Stimulated activated naive CD8-positive, alpha-beta T cell treated with anti-CD3 and anti-CD28 coated beads, Interleukin-15, amount 100 ng/mL, for 72 hours (primary cell): ENCODE measurements at regions not wholly inside any gene's neighbourhood (a gene's known extent, or its start where the extent isn't known, plus 50 kb on each side); places are given as distances from the start of the nearest gene placed in this dataset.
A peak's percentile ranks its signal among the peaks of the same experiment; 100 is the strongest.

Source experiments
- ATAC-seq: fragments of 150-1000 bp; cut with Tn5 transposase; 2 replicates; pipeline ENCODE4 v1.10.0; 2021; ENCODE audit warnings: mild to moderate bottlenecking, moderate library complexity
- DNase-seq, 2 donors: peaks; one replicate each; pipeline ENCODE4 v3.0.0; 2021 to 2022
- H3K27ac Mint-ChIP-seq, 2 donors: one replicate each; pipeline ENCODE4 v1.8.0; 2022; ENCODE audit warnings: mild to moderate bottlenecking in 2 of 2, mixed read lengths in 2 of 2, moderate library complexity in 2 of 2
- H3K27me3 Mint-ChIP-seq: one replicate; pipeline ENCODE4 v1.8.0; 2022; ENCODE audit warnings: mixed read lengths
- H3K4me1 Mint-ChIP-seq: one replicate; pipeline ENCODE4 v1.8.0; 2022; ENCODE audit warnings: mild to moderate bottlenecking, mixed read lengths
- H3K4me3 Mint-ChIP-seq, 2 donors: one replicate each; pipeline ENCODE4 v1.8.0; 2022; ENCODE audit warnings: mild to moderate bottlenecking in 2 of 2, mixed read lengths in 2 of 2, moderate library complexity in 1 of 2
- H3K9me3 Mint-ChIP-seq, 2 donors: one replicate each; pipeline ENCODE4 v1.8.0; 2022; ENCODE audit warnings: mixed read lengths in 2 of 2

- Mint-ChIP-seq H3K27ac (no peak overlapping the region), H3K27me3 (peaks cover 14% of the 10 kb centered on the region), H3K4me1 (no peaks in the 10 kb centered on the region), H3K4me3 (no peak overlapping the region), H3K9me3 (no peaks in the 10 kb centered on the region)
- ATAC-seq (no peak), DNase-seq (no peak)
These were observed 121.2 kb downstream of the BAMBI start for GRCh38 chr10:28798428-28798955.

- Mint-ChIP-seq H3K27ac (no peak overlapping the region), H3K9me3 (no peaks in the 10 kb centered on the region), H3K4me1 (no peaks in the 10 kb centered on the region), H3K4me3 (no peak overlapping the region), H3K27me3 (peaks cover 18% of the 10 kb centered on the region)
- ATAC-seq (no peak), DNase-seq (no peak)
These were observed 121.6 kb downstream of the BAMBI start for GRCh38 chr10:28798964-28799363.

- ATAC-seq: no peak
- no peak for DNase-seq
- H3K27me3 Mint-ChIP-seq: peaks cover 18% of the 10 kb centered on the region
- H3K27ac Mint-ChIP-seq: peak overlapping the region in 1 of 2 donors; percentile 16
- no peaks in the 10 kb centered on the region for H3K4me1 Mint-ChIP-seq
- H3K9me3 Mint-ChIP-seq: no peaks in the 10 kb centered on the region
- H3K4me3 Mint-ChIP-seq: no peak overlapping the region
These were observed 122.8 kb downstream of the BAMBI start for GRCh38 chr10:28800144-28800543.

GRCh38 chr10:28801247-28801646 is 123.9 kb downstream of the BAMBI start:
- ATAC-seq (no peak), DNase-seq (no peak)
- no peak overlapping the region for H3K27ac Mint-ChIP-seq
- H3K4me3 Mint-ChIP-seq: no peak overlapping the region
- H3K27me3 Mint-ChIP-seq: peaks cover 26% of the 10 kb centered on the region
- H3K4me1 Mint-ChIP-seq: no peaks in the 10 kb centered on the region
- H3K9me3 Mint-ChIP-seq: no peaks in the 10 kb centered on the region

- ATAC-seq (no peak), DNase-seq (no peak)
- Mint-ChIP-seq H3K9me3 (no peaks in the 10 kb centered on the region), H3K4me1 (no peaks in the 10 kb centered on the region), H3K27me3 (peaks cover 32% of the 10 kb centered on the region), H3K4me3 (no peak overlapping the region), H3K27ac (no peak overlapping the region)
These were observed 124.5 kb downstream of the BAMBI start for GRCh38 chr10:28801869-28802268.

- ATAC-seq (no peak), DNase-seq (no peak)
- Mint-ChIP-seq H3K27ac (no peak overlapping the region), H3K27me3 (peaks cover 59% of the 10 kb centered on the region), H3K9me3 (no peaks in the 10 kb centered on the region), H3K4me3 (no peak overlapping the region), H3K4me1 (peaks cover 7% of the 10 kb centered on the region)
These were observed 128.1 kb downstream of the BAMBI start for GRCh38 chr10:28805390-28805789.

- Mint-ChIP-seq H3K9me3 (no peaks in the 10 kb centered on the region), H3K27ac (no peak overlapping the region), H3K4me1 (peaks cover 7% of the 10 kb centered on the region), H3K4me3 (no peak overlapping the region), H3K27me3 (peaks cover 65% of the 10 kb centered on the region)
- ATAC-seq: no peak
- no peak for DNase-seq
These were observed 129.2 kb downstream of the BAMBI start for GRCh38 chr10:28806488-28806941.

- H3K27ac Mint-ChIP-seq: no peak overlapping the region
- no peak for DNase-seq
- H3K9me3 Mint-ChIP-seq: no peaks in the 10 kb centered on the region
- no peak overlapping the region for H3K4me3 Mint-ChIP-seq
- H3K4me1 Mint-ChIP-seq: peaks cover 7% of the 10 kb centered on the region
- no peak for ATAC-seq
- H3K27me3 Mint-ChIP-seq: peaks cover 64% of the 10 kb centered on the region
These were observed 129.8 kb downstream of the BAMBI start for GRCh38 chr10:28806951-28807759.

GRCh38 chr10:28807760-28808613 is 130.7 kb downstream of the BAMBI start:
- no peak for ATAC-seq
- Mint-ChIP-seq H3K4me1 (peaks cover 7% of the 10 kb centered on the region), H3K27ac (no peak overlapping the region), H3K9me3 (no peaks in the 10 kb centered on the region), H3K27me3 (peaks cover 56% of the 10 kb centered on the region), H3K4me3 (no peak overlapping the region)
- DNase-seq: no peak

- H3K4me1 Mint-ChIP-seq: peaks cover 7% of the 10 kb centered on the region
- ATAC-seq (no peak), DNase-seq (no peak)
- H3K27me3 Mint-ChIP-seq: peaks cover 48% of the 10 kb centered on the region
- no peak overlapping the region for H3K4me3 Mint-ChIP-seq
- no peak overlapping the region for H3K27ac Mint-ChIP-seq
- no peaks in the 10 kb centered on the region for H3K9me3 Mint-ChIP-seq
These were observed 131.4 kb downstream of the BAMBI start for GRCh38 chr10:28808693-28809092.

GRCh38 chr10:28810057-28810870 is 132.9 kb downstream of the BAMBI start:
- Mint-ChIP-seq H3K4me3 (no peak overlapping the region), H3K27me3 (peaks cover 47% of the 10 kb centered on the region), H3K27ac (no peak overlapping the region), H3K4me1 (peaks cover 7% of the 10 kb centered on the region), H3K9me3 (no peaks in the 10 kb centered on the region)
- DNase-seq (no peak), ATAC-seq (no peak)

- Mint-ChIP-seq H3K27ac (no peak overlapping the region), H3K9me3 (no peaks in the 10 kb centered on the region), H3K4me3 (no peak overlapping the region), H3K4me1 (peaks cover 7% of the 10 kb centered on the region), H3K27me3 (peaks cover 33% of the 10 kb centered on the region)
- DNase-seq: no peak
- ATAC-seq: no peak
These were observed 134.5 kb downstream of the BAMBI start for GRCh38 chr10:28811639-28812349.

GRCh38 chr10:28812384-28813372 is 135.4 kb downstream of the BAMBI start:
- Mint-ChIP-seq H3K9me3 (no peaks in the 10 kb centered on the region), H3K4me3 (no peak overlapping the region), H3K4me1 (peaks cover 7% of the 10 kb centered on the region), H3K27ac (peak overlapping the region in 1 of 2 donors; percentile 36), H3K27me3 (peaks cover 25% of the 10 kb centered on the region)
- ATAC-seq (no peak), DNase-seq (no peak)

- H3K9me3 Mint-ChIP-seq: no peaks in the 10 kb centered on the region
- no peak overlapping the region for H3K4me3 Mint-ChIP-seq
- no peak overlapping the region for H3K27ac Mint-ChIP-seq
- no peak for DNase-seq
- ATAC-seq: no peak
- no peaks in the 10 kb centered on the region for H3K4me1 Mint-ChIP-seq
- H3K27me3 Mint-ChIP-seq: peaks cover 4% of the 10 kb centered on the region
These were observed 138.4 kb downstream of the BAMBI start for GRCh38 chr10:28815681-28816080.
